Activated T-cell treated with anti-CD3 and anti-CD28 coated beads for 48 hours (primary cell): ENCODE measurements at regions not wholly inside any gene's neighbourhood (a gene's known extent, or its start where the extent isn't known, plus 50 kb on each side); places are given as distances from the start of the nearest gene placed in this dataset.
A peak's percentile ranks its signal among the peaks of the same experiment; 100 is the strongest.

Source experiments
- DNase-seq: peaks from one replicate; pipeline ENCODE4 v3.0.0-alpha.2; 2020; ENCODE audit warnings: low read depth

- no peak for DNase-seq
Measured at GRCh38 chr1:84090447-84091245, 53.4 kb upstream of the PRKACB start.

DNA sequence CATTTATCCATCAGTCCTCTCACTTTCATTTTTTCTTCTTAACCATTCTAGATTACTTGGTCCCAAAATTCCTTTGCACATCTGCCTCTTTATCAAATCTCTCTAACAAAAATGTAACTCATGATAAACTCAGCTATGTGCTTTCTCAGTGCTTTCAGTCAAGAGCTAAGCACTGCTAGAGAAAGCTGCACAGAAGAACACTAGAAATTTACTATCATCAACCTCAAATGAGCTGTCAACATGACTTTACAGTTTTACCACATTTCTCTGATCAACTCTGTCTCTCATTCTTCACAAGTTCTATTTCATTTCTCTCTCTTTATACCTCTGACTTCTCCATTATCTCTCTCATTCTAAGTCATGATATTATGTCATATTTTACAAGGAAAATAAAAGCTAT is 54.2 kb upstream of the PRKACB start:
- DNase-seq: no peak

DNA sequence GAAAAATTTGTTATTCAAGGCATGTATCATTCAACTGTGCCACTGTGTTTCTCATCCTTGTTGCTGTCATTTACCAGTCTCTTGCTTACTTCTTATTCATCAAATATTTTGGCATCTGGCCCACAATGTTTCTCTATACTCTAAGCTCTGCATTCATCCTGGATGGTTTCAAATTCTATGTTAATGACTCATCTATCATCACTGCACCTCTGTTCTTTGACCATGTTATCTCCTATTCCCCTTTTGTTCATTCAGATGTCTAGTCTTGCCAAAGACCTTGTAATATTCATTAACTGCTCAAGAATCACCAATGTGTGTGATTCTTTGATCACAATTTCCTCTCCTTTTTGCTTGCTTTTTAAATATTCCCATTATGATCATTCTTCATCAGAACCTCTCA is 54.6 kb upstream of the PRKACB start:
- no peak for DNase-seq

DNA sequence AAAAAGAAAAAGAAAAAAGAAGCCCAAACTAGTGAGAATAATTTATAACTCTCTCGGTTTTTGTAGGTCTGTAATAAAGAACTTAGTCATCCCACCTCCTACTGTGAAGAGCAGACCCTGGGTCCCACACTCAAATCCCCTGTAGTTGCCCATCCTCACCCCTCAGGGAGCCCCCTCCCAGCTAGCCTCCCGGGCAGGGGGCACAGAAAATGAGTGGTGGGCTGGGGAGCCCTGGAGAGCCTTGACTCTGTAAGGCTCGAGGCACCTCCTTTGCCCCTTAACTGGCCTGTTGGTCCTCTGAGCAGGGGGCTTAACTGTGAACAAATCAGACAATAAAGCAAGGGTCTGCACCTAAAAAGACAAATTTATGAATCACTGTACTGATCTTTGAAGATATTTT is 57.5 kb upstream of the PRKACB start:
- DNase-seq: no peak

- DNase-seq: no peak
Measured at GRCh38 chr1:84086189-84086588, 57.9 kb upstream of the PRKACB start.

- DNase-seq: no peak
Measured at GRCh38 chr1:84083307-84083706, 60.8 kb upstream of the PRKACB start.

DNA sequence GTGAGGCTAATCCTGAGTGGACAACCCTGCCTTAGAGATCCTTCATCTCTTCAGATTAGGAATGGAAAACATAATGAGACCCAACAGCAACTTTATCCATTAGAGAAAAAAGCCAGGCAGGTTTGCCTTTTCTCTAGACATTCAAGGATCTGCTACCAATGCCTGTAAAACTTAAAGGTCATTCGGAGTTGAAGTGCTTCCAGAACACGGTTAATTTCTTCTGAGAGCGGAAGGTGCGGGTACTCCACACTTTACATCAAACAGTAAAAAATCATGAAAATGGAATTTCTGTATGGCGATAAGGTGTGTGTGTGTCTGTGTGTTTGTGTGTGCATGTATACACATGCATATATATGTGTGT is 65.2 kb upstream of the PRKACB start:
- DNase-seq: no peak

DNA sequence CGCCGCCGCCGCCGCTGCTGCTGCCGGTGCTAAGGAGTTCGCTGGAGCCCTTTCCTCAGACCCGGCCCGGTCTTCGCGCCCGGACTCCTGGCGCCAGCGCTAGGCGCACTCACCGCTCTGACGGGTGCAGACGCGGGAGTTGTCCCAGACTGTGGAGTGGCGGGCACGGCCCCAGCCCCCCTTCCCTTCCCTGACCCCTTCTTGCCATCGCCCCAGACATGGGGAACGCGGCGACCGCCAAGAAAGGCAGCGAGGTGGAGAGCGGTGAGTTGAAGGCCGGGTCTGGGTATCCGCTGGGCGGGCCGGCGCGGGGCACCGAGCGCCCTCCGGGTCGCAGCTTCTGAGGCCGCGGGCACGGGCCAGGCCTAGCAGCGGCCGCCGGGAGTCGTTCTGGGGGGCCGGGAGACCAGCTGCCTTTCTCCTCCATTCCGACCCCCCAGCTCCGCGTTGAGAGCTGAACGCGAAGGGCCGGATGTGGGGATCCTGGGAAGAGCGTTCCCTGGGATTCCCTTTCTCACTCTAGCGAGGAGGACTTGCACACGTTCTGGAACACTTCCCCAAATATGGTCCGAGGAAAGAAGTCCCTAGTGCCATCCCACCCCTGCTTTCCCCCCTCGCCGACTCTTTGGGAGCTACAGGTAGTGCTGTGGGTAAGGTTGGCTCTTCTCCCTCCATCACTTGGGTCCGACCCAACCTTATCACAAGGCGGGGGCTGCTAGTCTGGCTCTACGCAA is 65.8 kb upstream of the PRKACB start:
- no peak for DNase-seq

DNA sequence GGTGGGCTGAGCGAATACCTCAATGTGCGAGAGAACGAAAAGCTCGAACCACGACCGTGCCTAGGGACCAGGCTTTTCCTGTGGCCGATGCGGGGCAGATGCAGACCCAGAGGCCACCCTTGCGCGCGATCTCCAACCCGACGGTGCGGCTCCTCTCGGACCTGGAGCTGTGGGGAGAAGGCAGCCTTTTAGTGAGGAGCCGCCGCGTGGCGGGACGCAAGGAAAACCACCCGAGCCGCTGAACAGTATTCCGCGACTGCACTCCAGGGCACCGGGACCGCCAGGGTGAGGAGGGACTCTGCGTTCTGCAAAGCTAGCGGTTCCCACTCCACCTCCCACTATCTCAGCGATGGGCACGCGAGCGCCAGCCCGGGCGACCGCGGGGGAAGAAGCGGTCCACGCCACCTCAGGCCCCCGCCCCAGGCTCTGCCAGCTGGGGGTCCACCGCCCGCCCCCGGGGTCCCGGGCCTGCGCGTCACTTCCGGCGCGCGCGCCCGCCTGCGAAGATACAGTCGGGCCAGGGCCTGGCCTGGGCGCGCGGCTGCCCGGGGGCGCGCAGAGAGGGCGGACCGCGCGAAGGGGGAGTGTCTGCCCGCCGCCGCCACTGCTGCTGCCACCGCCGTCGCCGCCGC is 66.5 kb upstream of the PRKACB start:
- peak; percentile 79 for DNase-seq

DNA sequence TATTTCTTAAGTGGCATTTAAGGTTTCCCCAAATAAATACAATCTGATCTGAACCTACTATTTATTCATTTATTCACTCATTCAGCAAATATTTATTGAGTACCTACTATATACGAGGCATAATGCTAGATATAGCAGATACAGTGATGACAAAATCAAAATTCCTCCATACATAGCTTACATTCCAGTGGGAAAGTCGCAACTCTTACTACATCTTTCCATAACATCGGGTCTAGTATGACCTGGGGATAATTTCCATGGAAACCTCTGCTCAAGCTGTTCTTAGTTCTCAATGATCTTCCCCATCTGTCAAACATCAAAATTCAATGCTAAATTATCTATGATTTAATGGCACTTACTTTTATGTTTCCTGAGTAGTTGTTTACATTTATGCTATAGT is 70.8 kb upstream of the PRKACB start:
- DNase-seq: no peak

GRCh38 chr1:84069236-84069845 is 70.4 kb upstream of the TTLL7 start:
- no peak for DNase-seq

DNA sequence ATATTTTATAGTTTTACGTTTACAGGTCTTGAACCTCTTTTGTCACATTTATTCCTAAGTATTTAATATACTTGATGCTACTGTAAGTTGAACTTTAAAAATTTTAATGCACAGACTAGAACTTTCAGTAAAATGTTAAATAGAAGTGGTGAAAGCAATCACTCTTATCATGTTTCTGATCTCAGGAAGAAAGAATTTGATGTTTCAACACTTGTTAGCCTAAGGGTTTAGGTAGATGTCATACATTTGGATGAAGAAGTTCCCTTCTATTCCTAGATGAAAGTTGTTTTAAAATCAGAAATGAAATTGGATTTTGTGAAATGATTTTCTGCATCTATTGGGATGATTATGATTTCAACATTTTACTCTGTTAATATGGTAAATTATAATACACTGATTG is 63.6 kb upstream of the TTLL7 start:
- DNase-seq: no peak

DNA sequence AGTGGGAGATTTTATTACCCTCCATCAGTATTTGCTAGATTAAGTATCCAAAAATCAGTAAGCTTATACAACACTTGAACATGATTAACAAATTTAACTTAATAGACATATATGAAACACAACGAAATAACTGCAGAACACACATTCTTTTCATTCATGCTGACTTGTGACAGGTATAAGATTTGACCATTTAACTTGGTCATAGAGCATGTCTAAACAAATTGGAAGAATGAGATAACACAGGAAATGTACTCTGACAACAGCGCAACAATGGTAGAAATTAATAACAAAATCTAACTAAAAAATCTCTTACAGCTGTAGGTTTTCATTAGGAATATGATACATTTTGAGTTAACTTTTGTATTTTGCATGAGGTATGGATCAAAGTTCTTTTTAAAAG is 62.4 kb upstream of the TTLL7 start:
- DNase-seq: no peak

- DNase-seq: no peak
Measured at GRCh38 chr1:84060781-84061180, 61.8 kb upstream of the TTLL7 start.

DNA sequence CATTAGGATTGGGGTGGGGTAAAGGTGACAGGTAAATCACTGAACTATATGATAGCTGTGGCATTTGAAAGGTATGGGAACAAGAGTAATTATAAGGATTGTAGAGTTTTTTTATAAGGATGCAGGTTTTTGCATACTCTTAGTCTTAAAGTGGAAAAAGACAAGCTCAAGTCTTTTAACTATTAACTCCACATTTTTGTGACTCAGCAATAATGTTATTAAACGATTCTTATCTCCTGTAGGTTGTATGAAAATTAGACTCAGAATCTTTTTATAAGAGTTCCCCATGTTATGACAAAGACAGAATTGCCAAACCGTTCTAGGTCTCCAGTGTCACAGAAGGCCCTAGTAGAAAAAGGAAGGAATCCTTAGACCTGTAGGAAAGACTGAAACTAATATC is 49.9 kb upstream of the TTLL7 start:
- no peak for DNase-seq
